ENCODE measurements at regions not wholly inside any gene's neighbourhood (a gene's known extent, or its start where the extent isn't known, plus 50 kb on each side); places are given as distances from the start of the nearest gene placed in this dataset.

GRCh38 chr1:31521761-31522555 is 54.4 kb upstream of the TINAGL1 start:
- TF ChIP-seq POLR2A (IDR thresholded peaks at IDR 0.05): no peak
- no peak for TF ChIP-seq CTCF (IDR thresholded peaks at IDR 0.05)
- TF ChIP-seq POLR2AphosphoS5 (IDR thresholded peaks at IDR 0.05; ENCODE audit: insufficient read depth in 1 of 2, low read depth in 1 of 2): no peak

All from vagina (tissue), 2 donors.